Head of caudate nucleus (tissue), 42 donors: ENCODE measurements at regions not wholly inside any gene's neighbourhood (a gene's known extent, or its start where the extent isn't known, plus 50 kb on each side); places are given as distances from the start of the nearest gene placed in this dataset.

Source experiments
- DNase-seq, 42 donors: peaks; one replicate each; pipeline versions ENCODE4 v3.0.0 to v3.0.0-alpha.2; 2020 to 2021; ENCODE audit warnings: mixed read lengths in 7 of 42
- intact Hi-C: fragments of 100-400 bp; cut with DNase I; formaldehyde crosslinking; loops from one replicate; pipeline ENCODE4 v1.15.0; 2022

- intact Hi-C loops: no loop called here
- DNase-seq: no peak
These were observed 142.1 kb upstream of the NAALADL2 start for GRCh38 chr3:174716956-174717505.

- DNase-seq: no peak
- intact Hi-C loops: no loop called here
These were observed 138.4 kb upstream of the NAALADL2 start for GRCh38 chr3:174720717-174721116.

- no peak for DNase-seq
- intact Hi-C loops: no loop called here
These were observed 133.8 kb upstream of the NAALADL2 start for GRCh38 chr3:174725303-174725702.

- intact Hi-C loops: no loop called here
- DNase-seq: no peak
These were observed 121.2 kb upstream of the NAALADL2 start for GRCh38 chr3:174737966-174738365.

- no peak for DNase-seq
- intact Hi-C loops: no loop called here
These were observed 110.0 kb upstream of the NAALADL2 start for GRCh38 chr3:174749143-174749542.

- no peak for DNase-seq
- intact Hi-C loops: no loop called here
These were observed 103.0 kb upstream of the NAALADL2 start for GRCh38 chr3:174755833-174756829.

- no peak for DNase-seq
- intact Hi-C loops: no loop called here
These were observed 100.2 kb upstream of the NAALADL2 start for GRCh38 chr3:174758943-174759342.

GRCh38 chr3:174767406-174767805, 91.7 kb upstream of the NAALADL2 start:
- intact Hi-C loops: no loop called here
- DNase-seq: no peak

GRCh38 chr3:174767853-174768382, 91.2 kb upstream of the NAALADL2 start:
- intact Hi-C loops: no loop called here
- DNase-seq: no peak

GRCh38 chr3:174769171-174769570, 90.0 kb upstream of the NAALADL2 start:
- no peak for DNase-seq
- intact Hi-C loops: no loop called here

- intact Hi-C loops: no loop called here
- no peak for DNase-seq
These were observed 83.5 kb upstream of the NAALADL2 start for GRCh38 chr3:174775603-174776002.

- intact Hi-C loops: no loop called here
- no peak for DNase-seq
These were observed 83.0 kb upstream of the NAALADL2 start for GRCh38 chr3:174776123-174776522.

GRCh38 chr3:174776636-174777035, 82.5 kb upstream of the NAALADL2 start:
- no peak for DNase-seq
- intact Hi-C loops: no loop called here

GRCh38 chr3:174777813-174778212, 81.3 kb upstream of the NAALADL2 start:
- intact Hi-C loops: no loop called here
- DNase-seq: no peak

GRCh38 chr3:174783502-174783901, 75.6 kb upstream of the NAALADL2 start:
- DNase-seq: no peak
- intact Hi-C loops: no loop called here

GRCh38 chr3:174784206-174784934, 74.8 kb upstream of the NAALADL2 start:
- DNase-seq: no peak
- intact Hi-C loops: no loop called here

- intact Hi-C loops: no loop called here
- DNase-seq: no peak
These were observed 72.3 kb upstream of the NAALADL2 start for GRCh38 chr3:174786825-174787224.

- DNase-seq: no peak
- intact Hi-C loops: no loop called here
These were observed 68.0 kb upstream of the NAALADL2 start for GRCh38 chr3:174791161-174791560.

GRCh38 chr3:174792864-174793263, 66.3 kb upstream of the NAALADL2 start:
- intact Hi-C loops: no loop called here
- no peak for DNase-seq
